H9 (cell line): ENCODE measurements at regions not wholly inside any gene's neighbourhood (a gene's known extent, or its start where the extent isn't known, plus 50 kb on each side); places are given as distances from the start of the nearest gene placed in this dataset.

Experiments
- DNase-seq: peaks from one replicate; pipeline ENCODE4 v3.0.0-alpha.2; 2017
- H2AFZ ChIP-seq: one replicate; pipeline ENCODE4 v1.6.1; 2013; ENCODE audit warnings: mild to moderate bottlenecking, low read length, control low read depth, moderate library complexity
- H2AK5ac ChIP-seq: 2 replicates; pipeline ENCODE4 v1.6.1; 2013; ENCODE audit warnings: low read length, control low read depth, mixed read lengths; ENCODE audit not compliant: insufficient read length
- H2BK120ac ChIP-seq: one replicate; pipeline ENCODE4 v1.6.1; 2013; ENCODE audit warnings: low read depth, mild to moderate bottlenecking, low read length, control low read depth, inconsistent platforms; ENCODE audit not compliant: poor library complexity, severe bottlenecking
- H2BK12ac ChIP-seq: 2 replicates; pipeline ENCODE4 v1.6.1; 2013; ENCODE audit warnings: low read length, control low read depth, mixed read lengths, low read depth; ENCODE audit not compliant: insufficient read length
- H2BK15ac ChIP-seq: 2 replicates; pipeline ENCODE4 v1.6.1; 2013; ENCODE audit warnings: low read depth, low read length, control low read depth
- H2BK20ac ChIP-seq: one replicate; pipeline ENCODE4 v1.6.1; 2013; ENCODE audit warnings: low read depth, mild to moderate bottlenecking, low read length, control low read depth, inconsistent platforms; ENCODE audit not compliant: poor library complexity, severe bottlenecking
- H2BK5ac ChIP-seq: 2 replicates; pipeline ENCODE4 v1.6.1; 2013; ENCODE audit warnings: low read length, control low read depth, mixed read lengths; ENCODE audit not compliant: insufficient read length
- H3K14ac ChIP-seq: 2 replicates; pipeline ENCODE4 v1.6.1; 2013; ENCODE audit warnings: low read length, control low read depth; ENCODE audit not compliant: insufficient read depth
- H3K18ac ChIP-seq: 2 replicates; pipeline ENCODE4 v1.6.1; 2013; ENCODE audit warnings: low read depth, mild to moderate bottlenecking, mixed read lengths, low read length, control low read depth; ENCODE audit not compliant: insufficient read length
- H3K23ac ChIP-seq: 2 replicates; pipeline ENCODE4 v1.6.1; 2013; ENCODE audit warnings: low read length, control low read depth, mixed read lengths, low read depth; ENCODE audit not compliant: insufficient read length
- H3K23me2 ChIP-seq: 2 replicates; pipeline ENCODE4 v1.6.1; 2013; ENCODE audit warnings: low read depth, mild to moderate bottlenecking, mixed read lengths, low read length, control low read depth; ENCODE audit not compliant: insufficient read length, poor library complexity, severe bottlenecking
- H3K27ac ChIP-seq: 2 replicates; pipeline ENCODE4 v1.5.1; 2013; ENCODE audit warnings: low read length, control low read depth, mixed read lengths, low read depth; ENCODE audit not compliant: insufficient read length
- H3K27me3 ChIP-seq: 2 replicates; pipeline ENCODE4 v1.6.1; 2013; ENCODE audit warnings: low read length, control low read depth, inconsistent platforms; ENCODE audit not compliant: insufficient read depth
- H3K4ac ChIP-seq: 2 replicates; pipeline ENCODE4 v1.6.1; 2013; ENCODE audit warnings: low read depth, mild to moderate bottlenecking, control low read depth, inconsistent platforms, low read length, moderate library complexity
- H3K4me1 ChIP-seq: 2 replicates; pipeline ENCODE4 v1.6.1; 2013; ENCODE audit warnings: low read length, control low read depth, inconsistent platforms; ENCODE audit not compliant: insufficient read depth
- H3K4me2 ChIP-seq: 2 replicates; pipeline ENCODE4 v1.6.1; 2013; ENCODE audit warnings: low read length, control low read depth, mixed read lengths; ENCODE audit not compliant: insufficient read length, insufficient read depth
- H3K56ac ChIP-seq: 2 replicates; pipeline ENCODE4 v1.6.1; 2013; ENCODE audit warnings: low read depth, mild to moderate bottlenecking, mixed read lengths, low read length, control low read depth; ENCODE audit not compliant: insufficient read length
- H3K79me1 ChIP-seq: 2 replicates; pipeline ENCODE4 v1.6.1; 2013; ENCODE audit warnings: low read depth, mild to moderate bottlenecking, moderate library complexity, low read length, control low read depth, inconsistent platforms; ENCODE audit not compliant: insufficient read depth, poor library complexity, severe bottlenecking
- H3K79me2 ChIP-seq: 2 replicates; pipeline ENCODE4 v1.6.1; 2013; ENCODE audit warnings: low read length, control low read depth, inconsistent platforms; ENCODE audit not compliant: insufficient read depth
- H3K9ac ChIP-seq: 2 replicates; pipeline ENCODE4 v1.6.1; 2013; ENCODE audit warnings: low read length, control low read depth, mixed read lengths; ENCODE audit not compliant: insufficient read length; ENCODE audit errors: extremely low read depth
- H3K9me3 ChIP-seq: one replicate; pipeline ENCODE4 v1.6.1; 2013; ENCODE audit warnings: low read depth, low read length, inconsistent platforms; ENCODE audit not compliant: control insufficient read depth
- H3T11ph ChIP-seq: one replicate; pipeline ENCODE4 v1.6.1; 2013; ENCODE audit warnings: mild to moderate bottlenecking, low read length, control low read depth, inconsistent platforms
- H4K20me1 ChIP-seq: one replicate; pipeline ENCODE4 v1.6.1; 2013; ENCODE audit not compliant: control insufficient read depth, insufficient read length, insufficient read depth
- H4K5ac ChIP-seq: 2 replicates; pipeline ENCODE4 v1.6.1; 2013; ENCODE audit warnings: low read depth, mild to moderate bottlenecking, mixed read lengths, low read length, control low read depth; ENCODE audit not compliant: insufficient read length
- H4K8ac ChIP-seq: replicated peaks from 2 replicates; pipeline ENCODE4 v1.6.1; 2013; ENCODE audit warnings: low read length, control low read depth, mixed read lengths, low read depth; ENCODE audit not compliant: insufficient read length
- H4K91ac ChIP-seq: 2 replicates; pipeline ENCODE4 v1.6.1; 2013; ENCODE audit warnings: low read depth, mild to moderate bottlenecking, moderate library complexity, mixed read lengths, low read length, control low read depth; ENCODE audit not compliant: insufficient read length
- H3K27ac Mint-ChIP-seq, 3 experiments: 2 replicates in 2 of 3; 3 replicates in 1 of 3; pipeline ENCODE4 v1.8.0; 2020 to 2021; ENCODE audit warnings: mixed read lengths in 3 of 3, mild to moderate bottlenecking in 1 of 3, moderate library complexity in 1 of 3
- H3K27me3 Mint-ChIP-seq: 2 replicates; pipeline ENCODE4 v1.8.0; 2021; ENCODE audit warnings: low read depth, mild to moderate bottlenecking, moderate library complexity, mixed read lengths
- H3K36me3 Mint-ChIP-seq, 3 experiments: 2 replicates in 2 of 3; 3 replicates in 1 of 3; pipeline ENCODE4 v1.8.0; 2020 to 2021; ENCODE audit warnings: low read depth in 3 of 3, mixed read lengths in 3 of 3; ENCODE audit not compliant: insufficient read depth in 1 of 3
- H3K4me1 Mint-ChIP-seq, 2 experiments: 2 replicates each; pipeline ENCODE4 v1.8.0; 2020; ENCODE audit warnings: mixed read lengths in 2 of 2
- H3K4me3 Mint-ChIP-seq, 2 experiments: 2 replicates in 1 of 2; 3 replicates in 1 of 2; pipeline ENCODE4 v1.8.0; 2020 to 2021; ENCODE audit warnings: mild to moderate bottlenecking in 2 of 2, mixed read lengths in 2 of 2, moderate library complexity in 1 of 2
- H3K9me3 Mint-ChIP-seq, 2 experiments: 2 replicates in 1 of 2; 3 replicates in 1 of 2; pipeline ENCODE4 v1.8.0; 2020; ENCODE audit warnings: mild to moderate bottlenecking in 2 of 2, mixed read lengths in 2 of 2, moderate library complexity in 1 of 2
- CTCF ChIP-seq: fragments of 200-600 bp; sonication (generic); conservative IDR thresholded peaks from 3 replicates; pipeline ENCODE4 v1.8.0; 2021; ENCODE audit warnings: antibody characterized with exemption, mild to moderate bottlenecking
- WGBS: extraction: QIAGEN DNeasy Blood & Tissue Kit; methylation state at CpG from one replicate; pipeline ENCODE4 v1.1.7; 2013; ENCODE audit warnings: missing lambda C conversion rate, low lambda C conversion rate, mixed read lengths; ENCODE audit not compliant: insufficient read length; ENCODE audit errors: extremely low coverage; 5-methylcytosine and 5-hydroxymethylcytosine counted together

GRCh38 chr17:74041869-74042640, 161.4 kb upstream of the RPL38 start:
- Histone ChIP-seq H3K27me3 (no peaks in the 10 kb centered on the region), H3K4me2 (no peak overlapping the region), H2BK12ac (no peak overlapping the region), H3K79me1 (no peaks in the 10 kb centered on the region), H4K91ac (no peak overlapping the region), H2BK120ac (no peak overlapping the region), H3K79me2 (no peaks in the 10 kb centered on the region), H4K5ac (no peak overlapping the region), H2BK15ac (no peak overlapping the region), H3K4ac (no peak overlapping the region), H3K4me1 (no peaks in the 10 kb centered on the region), H3T11ph (no peak overlapping the region), H3K18ac (no peak overlapping the region), H2BK5ac (no peak overlapping the region), H4K8ac (no peak overlapping the region), H3K9me3 (no peaks in the 10 kb centered on the region), H2AK5ac (no peak overlapping the region), H3K23ac (no peak overlapping the region), H3K23me2 (no peaks in the 10 kb centered on the region), H3K14ac (no peak overlapping the region), H4K20me1 (no peaks in the 10 kb centered on the region), H2AFZ (no peak overlapping the region), H2BK20ac (no peak overlapping the region), H3K9ac (no peak overlapping the region), H3K27ac (no peak overlapping the region), H3K56ac (no peak overlapping the region)
- Mint-ChIP-seq H3K27me3 (peaks cover 10% of the 10 kb centered on the region), H3K36me3 (no peaks in the 10 kb centered on the region), H3K27ac (no peak overlapping the region), H3K4me3 (no peak overlapping the region; a peak in 1 of 5 replicates), H3K9me3 (no peaks in the 10 kb centered on the region), H3K4me1 (peaks cover 11 to 13% of the 10 kb centered on the region in 2 experiments; a peak in 3 of 4 replicates)
- no peak for TF ChIP-seq CTCF
- no CpG with 5 or more reads among the region's 14 CpGs for WGBS
- no peak for DNase-seq
